ENCODE measurements at regions not wholly inside any gene's neighbourhood (a gene's known extent, or its start where the extent isn't known, plus 50 kb on each side); places are given as distances from the start of the nearest gene placed in this dataset.

- DNase-seq (ENCODE audit: low read depth in 2 of 2): no peak
Measured at GRCh38 chr1:14100919-14101318, 400.9 kb downstream of the PRDM2 start.

GRCh38 chr1:14102180-14102579 lies 402.2 kb downstream of the PRDM2 start:
- no peak for DNase-seq (ENCODE audit: low read depth in 2 of 2)

- DNase-seq (ENCODE audit: low read depth in 2 of 2): no peak
Measured at GRCh38 chr1:14103878-14104430, 404.0 kb downstream of the PRDM2 start.

- no peak for DNase-seq (ENCODE audit: low read depth in 2 of 2)
Measured at GRCh38 chr1:14106126-14106525, 406.1 kb downstream of the PRDM2 start.

- no peak for DNase-seq (ENCODE audit: low read depth in 2 of 2)
Measured at GRCh38 chr1:14106679-14107313, 406.8 kb downstream of the PRDM2 start.

- no peak for DNase-seq (ENCODE audit: low read depth in 2 of 2)
Measured at GRCh38 chr1:14108356-14109275, 408.6 kb downstream of the PRDM2 start.

GRCh38 chr1:14109276-14109635 lies 409.3 kb downstream of the PRDM2 start:
- no peak for DNase-seq (ENCODE audit: low read depth in 2 of 2)

- no peak for DNase-seq (ENCODE audit: low read depth in 2 of 2)
Measured at GRCh38 chr1:14110040-14110439, 410.1 kb downstream of the PRDM2 start.

GRCh38 chr1:14111121-14111520 lies 411.1 kb downstream of the PRDM2 start:
- DNase-seq (ENCODE audit: low read depth in 2 of 2): no peak

GRCh38 chr1:14112613-14113012 lies 412.6 kb downstream of the PRDM2 start:
- DNase-seq (ENCODE audit: low read depth in 2 of 2): no peak

GRCh38 chr1:14113271-14113670 lies 413.3 kb downstream of the PRDM2 start:
- no peak for DNase-seq (ENCODE audit: low read depth in 2 of 2)

- no peak for DNase-seq (ENCODE audit: low read depth in 2 of 2)
Measured at GRCh38 chr1:14113841-14114567, 414.0 kb downstream of the PRDM2 start.

- DNase-seq (ENCODE audit: low read depth in 2 of 2): no peak
Measured at GRCh38 chr1:14115976-14116375, 416.0 kb downstream of the PRDM2 start.

- no peak for DNase-seq (ENCODE audit: low read depth in 2 of 2)
Measured at GRCh38 chr1:14117700-14118099, 417.7 kb downstream of the PRDM2 start.

- no peak for DNase-seq (ENCODE audit: low read depth in 2 of 2)
Measured at GRCh38 chr1:14118691-14119485, 418.9 kb downstream of the PRDM2 start.

GRCh38 chr1:14120895-14121294 lies 420.9 kb downstream of the PRDM2 start:
- no peak for DNase-seq (ENCODE audit: low read depth in 2 of 2)

- no peak for DNase-seq (ENCODE audit: low read depth in 2 of 2)
Measured at GRCh38 chr1:14128096-14128495, 428.1 kb downstream of the PRDM2 start.

- DNase-seq (ENCODE audit: low read depth in 2 of 2): no peak
Measured at GRCh38 chr1:14129009-14129408, 429.0 kb downstream of the PRDM2 start.

- no peak for DNase-seq (ENCODE audit: low read depth in 2 of 2)
Measured at GRCh38 chr1:14135070-14135469, 435.1 kb downstream of the PRDM2 start.

GRCh38 chr1:14136152-14136763 lies 436.3 kb downstream of the PRDM2 start:
- no peak for DNase-seq (ENCODE audit: low read depth in 2 of 2)

- DNase-seq (ENCODE audit: low read depth in 2 of 2): no peak
Measured at GRCh38 chr1:14136881-14137280, 436.9 kb downstream of the PRDM2 start.
